Activated CD4-positive, alpha-beta T cell treated with anti-CD3 and anti-CD28 coated beads, Interleukin-2, amount 50 U/mL, for 16 hours (primary cell): ENCODE measurements at regions not wholly inside any gene's neighbourhood (a gene's known extent, or its start where the extent isn't known, plus 50 kb on each side); places are given as distances from the start of the nearest gene placed in this dataset.
"Not testable (repeated sequence)": the region's sequence is repeated elsewhere in the genome, so short reads cannot be mapped to it uniquely, and the experiment has no call there.

Source experiments
- DNase-seq: peaks from one replicate; pipeline ENCODE4 v3.0.0-alpha.2; 2020

DNA sequence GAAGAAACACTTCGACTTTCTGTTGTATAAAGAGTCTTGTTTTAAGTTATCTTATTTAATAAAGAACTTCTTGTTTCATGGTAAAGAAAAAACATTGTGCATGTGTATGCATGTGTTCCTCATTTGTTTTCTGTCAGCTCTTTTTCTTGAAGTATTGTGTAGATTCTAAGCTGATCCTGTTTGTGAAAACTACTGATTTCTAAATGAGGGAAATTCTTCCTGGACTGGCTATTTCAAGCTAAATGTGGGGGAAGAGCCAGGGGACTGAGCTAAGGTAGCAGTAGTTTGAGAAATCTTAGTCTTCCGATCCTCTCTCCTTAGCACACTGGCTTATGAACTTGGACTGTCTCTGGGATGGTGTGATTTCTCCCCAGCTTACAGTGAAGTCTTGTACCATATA, 56.4 kb upstream of the RBMS1 start:
- DNase-seq = no peak

DNA sequence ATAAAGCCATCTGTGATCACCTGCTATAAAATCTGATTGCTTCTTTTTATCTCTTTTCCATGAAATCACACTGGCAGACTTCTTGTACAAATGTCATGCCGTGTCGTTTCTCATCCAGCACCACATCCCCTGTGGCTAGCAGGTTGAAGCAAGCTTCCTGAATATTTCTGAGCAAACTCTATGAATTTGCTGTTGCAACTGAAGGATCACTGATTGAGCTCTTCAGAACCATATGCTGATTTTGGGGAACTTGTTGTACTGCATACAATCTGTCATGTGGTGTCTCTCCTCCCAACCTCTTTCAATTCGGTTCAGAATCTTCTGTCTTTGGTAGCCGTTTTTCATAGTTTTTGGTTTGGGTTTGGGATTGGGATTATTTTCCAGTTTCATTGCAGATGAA, 57.7 kb upstream of the RBMS1 start:
- DNase-seq = no peak

DNA sequence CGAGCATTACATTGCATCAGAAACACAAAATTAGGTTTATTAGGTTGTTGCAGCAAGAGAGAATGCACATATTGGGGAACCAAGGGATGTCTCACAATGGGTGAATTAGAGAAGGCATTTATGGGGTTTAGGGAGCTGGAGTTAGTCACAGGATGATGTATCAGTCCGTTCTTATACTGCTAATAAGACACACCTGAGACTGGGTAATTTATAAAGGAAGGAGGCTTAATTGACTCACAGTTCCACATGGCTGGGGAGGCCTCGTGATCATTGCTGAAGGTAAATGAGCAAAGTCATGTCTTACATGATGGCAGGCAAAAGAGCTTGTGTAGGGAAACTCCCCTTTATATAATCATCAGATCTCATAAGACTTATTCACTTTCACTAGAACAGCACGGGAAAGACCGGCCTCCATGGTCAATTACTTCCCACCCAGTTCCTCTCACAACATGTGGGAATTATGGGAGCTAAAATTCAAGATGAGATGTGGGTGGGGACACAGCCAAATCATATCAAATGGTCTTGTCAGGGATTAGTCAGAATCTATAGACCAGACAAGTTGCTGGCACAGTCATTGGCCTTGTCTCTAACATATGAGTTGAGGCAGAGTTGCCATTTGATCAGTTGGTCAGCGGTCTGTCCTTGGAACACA, 61.9 kb upstream of the RBMS1 start:
- no peak for DNase-seq

DNA sequence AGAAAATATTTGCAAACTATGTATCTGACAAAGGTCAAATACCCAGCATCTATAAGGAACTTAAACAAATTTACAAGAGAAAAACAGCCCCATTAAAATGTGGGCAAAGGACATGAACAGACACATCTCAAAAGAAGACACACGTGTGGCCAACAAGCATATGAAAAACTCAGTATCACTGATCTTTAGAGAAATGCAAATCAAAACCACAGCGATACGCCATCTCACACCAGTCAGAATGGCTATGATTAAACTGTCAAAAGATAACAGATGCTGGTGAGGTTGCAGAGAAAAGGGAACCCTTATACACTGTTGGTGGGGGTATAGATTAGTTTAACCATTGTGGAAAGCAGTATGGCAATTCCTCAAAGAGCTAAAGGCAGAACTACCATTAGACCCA, 64.3 kb upstream of the RBMS1 start:
- no peak for DNase-seq

DNA sequence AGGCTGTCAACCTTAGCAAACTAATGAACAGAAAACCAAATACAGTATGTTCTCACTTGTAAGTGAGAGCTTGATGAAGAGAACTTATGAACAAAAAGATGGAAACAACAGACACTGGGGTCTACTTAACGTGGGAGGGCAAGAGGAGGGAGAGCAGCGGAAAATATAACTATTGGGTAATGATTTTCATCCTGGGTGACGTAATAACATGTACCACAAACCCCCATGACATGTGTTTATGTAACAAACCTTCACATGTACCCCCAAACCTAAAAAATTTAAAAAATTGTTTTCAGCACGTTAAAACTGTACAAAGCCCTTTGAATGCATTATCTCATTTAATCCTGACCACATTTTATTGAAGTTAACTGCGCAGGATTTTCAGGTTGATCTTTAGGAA, 64.9 kb upstream of the RBMS1 start:
- DNase-seq = no peak

DNA sequence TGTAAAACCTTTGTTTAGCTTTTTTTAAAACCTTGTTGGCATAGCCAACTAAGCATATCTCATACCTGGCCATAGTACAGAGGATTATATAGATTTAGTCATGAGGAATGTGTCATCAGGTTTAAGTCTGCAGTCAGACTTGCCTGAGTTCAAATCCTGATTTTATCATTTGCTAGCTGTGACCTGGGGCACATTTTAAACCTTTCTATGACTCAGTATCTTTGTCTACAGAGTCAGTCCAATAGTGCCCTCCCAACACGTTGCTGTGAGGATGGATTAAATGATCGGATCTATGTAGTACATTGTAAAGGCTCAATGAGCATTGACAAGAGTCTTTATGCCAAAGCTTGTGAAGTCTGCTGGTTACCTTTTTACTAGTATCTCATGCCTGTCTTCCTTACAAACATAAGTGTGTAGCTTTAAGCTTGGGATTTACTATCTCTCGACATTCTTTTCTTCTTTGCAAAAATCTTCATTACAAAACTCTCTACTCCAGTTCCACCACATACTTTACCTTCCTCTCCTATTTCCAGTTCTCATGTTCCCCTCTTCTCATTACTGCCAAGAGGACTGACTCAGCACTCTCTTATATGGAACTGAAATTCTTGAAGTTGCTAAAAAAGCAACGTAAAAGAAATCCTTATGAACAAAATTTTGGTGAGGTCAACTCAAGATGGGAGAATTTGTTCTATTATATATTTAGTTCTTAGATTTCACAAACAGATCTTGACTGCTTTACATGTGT, 68.1 kb upstream of the RBMS1 start:
- DNase-seq = no peak

DNA sequence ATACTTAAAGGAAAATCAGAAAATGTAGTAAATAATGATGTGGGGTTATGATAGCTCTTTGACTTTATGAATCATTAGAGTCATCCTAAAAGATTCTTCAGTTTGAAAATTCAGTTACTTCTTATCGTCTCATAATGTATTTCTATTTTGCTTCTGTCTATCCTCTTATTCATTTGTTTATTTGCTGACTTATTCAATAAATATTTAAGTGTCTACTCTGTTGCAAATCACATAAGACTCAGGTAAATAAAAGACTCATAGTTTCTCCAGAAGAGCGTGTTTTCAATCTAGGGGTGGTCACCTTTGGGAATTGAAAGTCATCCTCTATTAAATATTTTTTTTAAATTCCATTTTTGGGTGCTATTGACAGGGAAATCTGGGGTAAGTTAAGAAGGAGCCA, 69.1 kb upstream of the RBMS1 start:
- no peak for DNase-seq

DNA sequence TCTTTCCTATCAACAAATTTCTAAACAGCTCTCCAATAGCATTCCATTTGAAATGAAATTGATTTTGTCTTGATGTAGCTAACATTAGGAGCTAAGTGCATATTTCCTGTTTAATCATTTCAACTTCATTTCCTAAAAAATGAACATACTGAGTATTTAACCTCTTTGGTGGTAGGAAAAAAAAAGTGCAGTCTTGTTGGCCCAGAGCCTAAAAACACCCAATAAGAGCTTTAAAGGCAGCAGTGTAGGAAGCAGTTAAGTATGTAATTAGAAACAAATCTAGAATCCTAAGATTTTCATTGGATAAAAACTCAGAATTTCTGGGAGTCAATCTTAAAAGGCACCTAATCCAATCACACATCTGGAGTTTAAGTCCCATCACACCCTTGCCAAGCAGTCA, 71.0 kb upstream of the RBMS1 start:
- DNase-seq = no peak

DNA sequence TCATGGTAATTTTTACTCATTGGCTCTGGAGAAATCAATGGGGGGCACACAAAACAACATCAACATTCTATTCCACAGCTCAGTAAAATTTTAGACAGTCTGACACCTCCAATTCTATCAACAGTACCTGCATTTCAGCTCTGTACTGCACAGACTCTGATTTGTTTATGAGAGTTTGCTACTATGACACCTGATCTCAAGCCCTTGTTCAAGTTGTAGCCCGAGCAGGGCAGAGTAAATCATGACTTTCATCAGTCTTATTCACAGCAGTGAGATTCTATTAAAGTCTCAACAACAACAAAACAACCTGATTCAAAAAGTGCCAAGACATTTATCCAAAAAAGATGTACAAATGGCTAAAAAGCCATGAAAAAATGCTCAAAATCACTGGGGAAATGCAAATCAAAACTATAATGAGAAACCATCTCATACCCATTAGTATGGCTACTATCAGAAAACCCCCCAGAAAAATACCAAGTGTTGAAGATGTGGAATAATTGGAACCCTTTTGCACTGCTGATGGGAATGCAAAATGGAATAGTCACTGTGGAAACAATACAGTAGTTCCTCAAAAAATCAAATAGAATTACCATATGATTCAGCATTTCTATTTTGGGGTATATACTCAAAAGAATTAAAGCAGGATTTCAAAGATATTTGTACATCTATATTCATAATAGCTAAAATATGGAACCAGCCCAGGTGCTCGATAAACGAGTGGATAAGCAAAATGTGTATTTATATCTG, 71.7 kb upstream of the RBMS1 start:
- no peak for DNase-seq

DNA sequence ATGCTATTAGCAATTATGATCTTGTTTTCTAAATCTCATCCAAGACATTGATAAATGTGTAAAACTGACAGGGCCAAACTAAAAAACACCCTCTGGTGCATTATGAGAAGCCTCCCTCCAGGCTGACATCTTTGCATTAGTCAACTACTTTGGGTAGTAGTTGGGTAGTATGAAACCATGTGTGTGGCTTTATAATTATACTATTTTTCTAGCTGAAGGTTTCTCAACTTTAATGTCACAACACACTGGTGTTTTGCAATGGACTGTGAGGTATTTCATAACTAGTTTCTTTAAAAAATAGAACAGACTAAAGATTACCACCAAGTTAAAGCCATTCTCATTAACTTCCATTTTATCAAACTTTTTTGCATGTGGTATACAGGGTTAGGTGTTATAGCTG, 73.1 kb upstream of the RBMS1 start:
- no peak for DNase-seq

DNA sequence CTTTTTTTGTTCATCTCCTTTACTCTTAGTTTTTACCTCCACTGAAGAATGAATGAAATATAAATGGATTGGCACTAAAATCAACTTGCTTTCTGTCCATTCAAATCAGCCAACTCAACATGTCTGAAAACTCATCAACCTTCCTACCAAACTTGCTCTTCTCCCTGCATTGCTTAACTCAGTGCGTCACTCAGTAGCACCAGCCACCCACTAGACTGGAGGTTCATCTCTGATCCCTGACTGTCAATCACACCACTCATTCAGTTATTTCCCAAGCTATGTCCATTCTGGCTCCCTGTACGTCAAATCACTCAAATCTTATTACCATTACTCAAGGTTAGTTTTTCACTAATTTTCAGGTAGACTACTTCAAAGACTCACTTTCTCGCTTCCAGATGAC, 75.2 kb upstream of the RBMS1 start:
- DNase-seq = no peak

DNA sequence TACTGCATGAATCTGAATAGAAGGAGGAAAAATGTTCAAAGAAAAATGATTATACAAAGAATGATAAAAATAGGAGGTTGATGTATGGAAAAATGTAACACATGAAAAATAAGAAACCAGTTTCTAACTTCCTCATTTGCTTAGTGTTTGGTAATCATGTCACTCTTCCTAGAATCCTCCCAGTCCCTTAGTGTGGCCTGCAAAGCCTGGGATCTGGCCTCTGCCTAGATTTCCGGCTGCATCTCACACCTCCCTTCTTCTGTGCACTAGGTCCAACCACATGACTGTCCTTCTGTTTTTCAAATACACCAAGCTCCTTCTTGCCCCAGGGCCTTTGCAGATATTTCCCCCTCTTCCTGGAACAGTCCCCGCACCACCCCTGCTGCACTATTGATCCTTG, 76.8 kb upstream of the RBMS1 start:
- DNase-seq = no peak

DNA sequence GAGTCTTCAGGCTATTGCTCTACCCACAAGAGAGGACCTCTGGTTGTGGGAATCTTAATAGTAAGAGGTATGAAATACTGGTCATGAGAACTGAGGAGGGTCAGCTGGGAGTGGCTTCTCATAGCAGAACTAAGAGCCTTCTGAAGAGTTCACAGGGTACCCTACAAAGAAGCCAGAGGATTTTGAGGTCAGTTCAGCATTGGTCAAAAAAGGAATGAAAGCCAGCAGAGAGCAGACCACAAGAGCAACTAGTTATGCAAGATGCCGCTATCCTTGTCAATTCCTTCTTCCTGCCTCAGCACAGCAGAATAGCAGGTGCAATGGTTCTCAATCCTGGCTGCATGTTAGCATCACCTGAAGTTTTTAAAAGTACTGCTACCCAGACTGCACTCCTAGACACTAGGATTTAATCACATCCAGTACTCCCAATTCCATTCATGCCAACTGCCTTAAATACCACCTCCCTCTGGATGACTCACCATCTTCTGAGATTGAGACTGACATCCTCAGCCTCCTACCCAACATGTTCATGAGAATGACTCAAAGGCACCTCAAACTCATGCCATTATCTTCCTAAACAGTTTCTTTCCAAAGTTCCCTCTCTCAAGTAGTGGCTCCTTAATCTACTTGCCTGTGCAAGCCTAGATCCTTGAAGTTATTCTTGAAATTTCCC, 81.0 kb upstream of the RBMS1 start:
- no peak for DNase-seq

DNA sequence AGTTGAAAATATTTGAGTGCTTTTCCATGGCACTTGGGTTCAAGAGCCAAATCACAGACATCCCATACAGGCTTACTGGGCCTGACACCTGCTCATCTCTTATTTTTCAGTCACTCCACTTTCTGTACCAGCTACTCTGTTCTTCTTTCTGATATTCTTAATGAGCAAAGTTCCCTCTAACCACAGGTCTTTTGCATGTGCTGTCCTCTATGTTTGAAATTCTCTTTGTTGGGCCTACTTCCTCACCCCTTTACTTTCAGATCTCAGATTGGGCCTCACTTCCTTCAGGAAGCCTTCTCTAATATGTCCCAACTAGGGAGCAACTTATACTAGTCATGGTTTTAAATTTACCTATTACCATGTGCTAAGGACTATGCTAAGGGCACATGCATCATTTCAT, 81.8 kb upstream of the RBMS1 start:
- DNase-seq = no peak

DNA sequence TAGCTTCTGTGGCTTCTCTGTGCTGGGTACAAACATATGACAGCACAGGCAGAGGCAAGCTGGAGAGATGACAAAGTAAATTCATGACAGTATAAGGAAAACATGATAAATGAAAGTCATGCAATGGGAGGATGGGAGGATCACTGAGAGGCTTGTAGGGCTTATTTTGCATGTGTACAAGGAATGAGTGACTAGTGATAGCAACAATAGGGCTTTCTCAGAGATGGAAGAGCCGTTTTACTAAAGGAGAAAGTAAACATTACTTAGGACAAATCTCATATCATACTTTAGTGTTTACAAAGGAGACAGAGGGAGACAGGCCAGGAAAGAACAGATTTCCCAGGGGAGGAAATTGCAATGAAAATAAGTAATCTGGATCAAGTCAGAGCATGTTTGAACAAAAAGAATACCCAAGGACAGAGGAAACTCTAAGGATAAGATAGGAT, 82.5 kb upstream of the RBMS1 start:
- DNase-seq = no peak

DNA sequence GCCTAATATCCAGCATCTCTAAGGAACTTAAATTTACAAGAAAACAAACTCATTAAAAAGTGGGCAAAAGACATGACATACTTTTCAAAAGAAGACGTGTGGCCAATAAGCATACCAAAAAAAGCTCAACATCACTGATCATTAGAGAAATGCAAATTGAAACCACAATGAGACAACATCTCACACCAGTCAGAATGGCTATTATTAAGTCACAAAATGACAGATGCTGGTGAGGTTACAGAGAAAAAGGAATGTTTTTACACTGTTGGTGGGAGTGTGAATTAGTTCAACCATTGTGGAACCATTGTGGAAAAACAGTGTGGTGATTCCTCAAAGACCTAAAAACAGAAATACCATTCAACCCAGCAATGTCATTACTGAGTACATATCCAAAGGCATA, 83.5 kb upstream of the RBMS1 start:
- not testable (repeated sequence) for DNase-seq

DNA sequence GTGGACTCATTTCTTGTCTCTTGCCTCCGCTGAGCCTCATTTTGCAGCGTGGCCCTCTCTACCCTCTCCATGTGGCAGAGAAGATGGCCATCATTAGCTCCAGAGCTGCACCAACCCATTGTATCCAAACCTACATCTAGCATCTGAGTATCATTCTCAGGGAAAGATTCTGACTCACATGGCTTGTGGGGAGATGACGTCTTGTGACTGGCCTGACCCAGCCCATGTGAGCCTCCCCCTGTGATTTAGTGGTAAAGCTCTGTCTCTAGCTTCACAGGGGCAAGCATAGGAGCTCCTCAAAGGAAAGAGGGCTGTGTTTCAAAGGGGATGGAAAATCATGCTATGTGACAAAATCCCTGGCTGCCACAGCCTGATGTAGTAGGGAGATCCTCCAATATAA, 87.4 kb upstream of the RBMS1 start:
- no peak for DNase-seq

DNA sequence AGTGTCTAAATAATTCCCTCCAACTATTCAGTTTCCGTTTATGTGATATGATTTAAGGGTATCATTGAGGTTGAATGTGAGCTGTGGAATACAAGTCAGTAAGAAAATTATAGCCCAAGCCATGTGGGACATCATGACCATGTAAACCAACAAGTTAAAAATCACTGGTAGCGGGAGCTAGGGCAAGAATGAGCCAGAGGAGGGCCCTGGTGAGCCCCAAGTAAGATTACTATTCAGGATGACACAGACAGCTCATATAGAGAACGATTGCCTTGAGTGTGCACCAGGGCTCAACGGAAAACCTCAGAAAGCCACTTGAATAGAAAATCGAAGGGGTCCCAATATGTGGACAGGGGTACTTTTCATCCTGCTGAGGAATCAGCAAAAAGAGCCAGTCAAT, 87.8 kb upstream of the RBMS1 start:
- DNase-seq = no peak

DNA sequence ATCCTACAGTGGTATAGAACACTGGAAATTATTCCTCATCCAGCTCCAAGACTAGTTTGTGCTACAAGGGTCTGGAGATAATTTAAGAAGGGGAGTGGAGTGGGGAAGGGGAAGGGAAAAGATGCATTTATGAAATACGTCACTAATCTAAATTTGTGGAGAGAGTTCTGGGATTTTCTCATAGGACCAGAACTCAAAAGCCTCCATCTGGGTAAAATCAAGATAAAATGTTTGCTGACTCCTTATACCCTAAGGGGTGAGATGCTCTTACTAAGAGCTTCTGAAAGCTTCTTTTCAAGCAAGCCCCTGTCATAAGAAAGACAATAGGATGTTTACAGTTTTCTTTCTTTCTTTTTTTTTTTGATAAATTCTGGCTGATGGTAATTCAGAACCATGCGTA, 88.5 kb upstream of the RBMS1 start:
- DNase-seq = no peak

DNA sequence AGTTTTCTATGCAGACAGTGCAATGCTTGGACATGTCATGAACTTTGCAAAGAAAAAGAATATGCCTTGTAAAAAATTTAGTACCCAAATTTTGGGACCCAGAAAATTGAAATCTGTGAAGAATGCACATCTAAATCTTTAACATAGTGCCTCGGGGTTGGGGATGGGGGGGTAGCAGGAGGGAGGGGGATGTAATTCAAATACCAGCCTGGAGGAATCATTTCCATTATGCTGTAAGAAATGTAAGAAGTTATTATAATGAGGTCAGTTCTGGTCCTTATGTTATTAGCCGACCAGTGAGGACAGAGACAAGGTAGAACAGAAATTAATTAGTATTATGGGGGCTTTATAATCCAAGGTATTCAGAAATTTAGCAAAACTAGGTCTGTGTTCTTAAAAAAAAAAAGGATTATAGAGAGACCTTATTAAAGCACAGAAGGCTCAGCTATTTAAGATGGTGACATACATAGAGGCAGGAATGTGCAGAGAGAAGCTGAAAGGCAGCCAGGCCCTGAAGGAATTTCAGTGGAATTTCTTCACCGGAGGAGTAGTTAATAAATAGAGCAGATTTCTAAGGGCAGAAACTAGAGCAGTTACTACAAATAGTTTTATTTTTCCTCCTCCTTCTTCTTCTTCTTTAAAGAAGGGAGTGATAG, 89.0 kb upstream of the RBMS1 start:
- DNase-seq = no peak

DNA sequence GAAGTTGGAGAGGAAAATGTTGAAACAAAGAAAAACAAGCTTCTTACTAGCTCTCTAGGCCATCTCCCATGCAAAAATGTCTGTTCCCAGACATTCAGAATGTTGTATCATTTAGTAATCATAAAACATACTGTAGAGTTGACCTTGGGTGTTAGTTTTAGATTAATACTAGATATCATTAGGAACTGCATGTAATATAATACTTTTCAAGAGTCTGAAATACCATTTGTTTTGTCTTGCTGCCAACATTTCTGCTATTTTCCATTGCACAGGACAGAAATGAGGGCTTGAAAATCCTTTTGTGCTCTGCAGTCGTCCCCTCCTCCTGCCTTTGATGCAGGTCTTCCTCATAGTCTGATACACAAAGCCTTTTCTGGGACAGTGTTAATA, 89.5 kb upstream of the RBMS1 start:
- DNase-seq = no peak

DNA sequence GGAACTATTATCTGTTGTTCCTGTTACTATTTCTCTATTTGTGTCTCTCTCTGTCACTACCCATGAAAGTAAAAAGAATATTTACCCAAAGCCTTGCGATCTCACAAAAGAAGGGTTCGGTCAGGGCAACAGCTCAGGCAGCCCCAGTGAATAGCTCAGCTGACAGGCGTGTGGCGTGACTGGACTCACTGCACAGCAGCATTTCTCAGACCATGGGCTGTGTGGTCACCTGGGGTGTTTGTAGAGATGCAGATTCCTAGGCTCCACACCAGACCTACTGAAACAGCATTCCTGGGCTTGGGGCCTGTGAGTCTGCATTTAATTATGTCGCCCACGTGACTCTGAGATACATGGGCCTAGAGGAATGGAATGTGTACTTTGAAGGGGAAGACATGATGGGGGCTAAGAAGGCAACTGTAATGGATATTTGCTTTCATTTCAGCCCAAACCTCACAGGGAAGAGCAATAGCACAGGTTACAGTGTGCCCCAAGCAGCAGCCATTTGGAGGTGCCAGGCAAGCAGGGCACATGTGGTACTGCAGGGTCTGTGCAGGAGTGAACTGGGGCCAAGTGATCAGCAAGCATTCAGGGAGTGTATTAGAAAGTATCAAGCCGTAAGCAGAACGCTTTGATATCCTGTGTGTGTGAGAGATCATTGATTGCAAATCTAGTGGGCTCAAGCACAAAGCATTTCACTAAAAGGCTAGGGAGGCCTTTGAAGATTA, 90.4 kb upstream of the RBMS1 start:
- DNase-seq = no peak
